Suprapubic skin (tissue), 3 donors: ENCODE measurements at regions not wholly inside any gene's neighbourhood (a gene's known extent, or its start where the extent isn't known, plus 50 kb on each side); places are given as distances from the start of the nearest gene placed in this dataset.

Experiments
- CTCF ChIP-seq, 2 donors: fragments of 200-600 bp in 1 of 2; fragments of 450-650 bp in 1 of 2; sonication (generic) in 1 of 2; IDR thresholded peaks; one replicate each; pipeline ENCODE4 v1.5.1; 2016 to 2019; ENCODE audit warnings: antibody characterized with exemption in 2 of 2, mild to moderate bottlenecking in 1 of 2, moderate library complexity in 1 of 2
- POLR2AphosphoS5 ChIP-seq, 3 donors: sonication (generic); formaldehyde crosslinking; IDR thresholded peaks; one replicate each; pipeline ENCODE4 v1.6.1; 2017; ENCODE audit warnings: antibody characterized with exemption in 3 of 3

- TF ChIP-seq CTCF (IDR thresholded peaks at IDR 0.05) (no peak), POLR2AphosphoS5 (IDR thresholded peaks at IDR 0.05) (no peak)
Observed at GRCh38 chr6:148175550-148176188, 167.0 kb upstream of the SASH1 start.
